ENCODE measurements at regions not wholly inside any gene's neighbourhood (a gene's known extent, or its start where the extent isn't known, plus 50 kb on each side); places are given as distances from the start of the nearest gene placed in this dataset.
"Not testable (repeated sequence)": the region's sequence is repeated elsewhere in the genome, so short reads cannot be mapped to it uniquely, and the experiment has no call there.

GRCh38 chr20:58583176-58583575 is 67.9 kb upstream of the STX16 start:
- ATAC-seq (peak in 1 of 2 donors; percentile 54), DNase-seq (peak; percentile 60)
- intact Hi-C loops (cut with DNase I), result no loop called here

GRCh38 chr20:58580474-58580835 is 65.3 kb upstream of the APCDD1L start:
- intact Hi-C loops (cut with DNase I), result no loop called here
- DNase-seq (no peak), ATAC-seq (no peak)

GRCh38 chr20:58579819-58580473 is 64.7 kb upstream of the APCDD1L start:
- no peak for ATAC-seq
- DNase-seq, result no peak
- intact Hi-C loops (cut with DNase I), result no loop called here

- intact Hi-C loops (cut with DNase I), result no loop called here
- ATAC-seq (no peak), DNase-seq (no peak)
Measured at GRCh38 chr20:58579069-58579818, 64.0 kb upstream of the APCDD1L start.

- intact Hi-C loops (cut with DNase I), result no loop called here
- DNase-seq (no peak), ATAC-seq (no peak)
Measured at GRCh38 chr20:58577871-58578598, 62.8 kb upstream of the APCDD1L start.

GRCh38 chr20:58577139-58577806 is 62.1 kb upstream of the APCDD1L start:
- no peak for ATAC-seq
- DNase-seq, result no peak
- intact Hi-C loops (cut with DNase I), result no loop called here

GRCh38 chr20:58576603-58576970 is 61.4 kb upstream of the APCDD1L start:
- ATAC-seq (no peak), DNase-seq (no peak)
- intact Hi-C loops (cut with DNase I), result no loop called here

GRCh38 chr20:58575776-58576602 is 60.8 kb upstream of the APCDD1L start:
- DNase-seq (no peak), ATAC-seq (no peak)
- intact Hi-C loops (cut with DNase I), result no loop called here

GRCh38 chr20:58574469-58574868 is 59.3 kb upstream of the APCDD1L start:
- intact Hi-C loops (cut with DNase I), result no loop called here
- no peak for DNase-seq
- ATAC-seq, result no peak

- no peak for DNase-seq
- no peak for ATAC-seq
- intact Hi-C loops (cut with DNase I), result no loop called here
Measured at GRCh38 chr20:58573986-58574385, 58.8 kb upstream of the APCDD1L start.

GRCh38 chr20:58573257-58573656 is 58.1 kb upstream of the APCDD1L start:
- intact Hi-C loops (cut with DNase I), result no loop called here
- DNase-seq, result no peak

GRCh38 chr20:58572428-58572763 is 57.2 kb upstream of the APCDD1L start:
- not testable (repeated sequence) for ATAC-seq

More at GRCh38 chr20:58573257-58573656, 58.1 kb upstream of the APCDD1L start:
- ATAC-seq, result no peak

GRCh38 chr20:58571693-58572427 is 56.7 kb upstream of the APCDD1L start:
- ATAC-seq, result no peak
- intact Hi-C loops (cut with DNase I), result no loop called here

More at GRCh38 chr20:58572428-58572763, 57.2 kb upstream of the APCDD1L start:
- intact Hi-C loops (cut with DNase I); DNase-seq: not testable (repeated sequence)

GRCh38 chr20:58571356-58571692 is 56.1 kb upstream of the APCDD1L start:
- intact Hi-C loops (cut with DNase I), result no loop called here
- ATAC-seq (no peak), DNase-seq (no peak)

More at GRCh38 chr20:58571693-58572427, 56.7 kb upstream of the APCDD1L start:
- DNase-seq, result no peak

- intact Hi-C loops (cut with DNase I), result no loop called here
- no peak for DNase-seq
- peak; percentile 55 to 83 for ATAC-seq
Measured at GRCh38 chr20:58570204-58570859, 55.1 kb upstream of the APCDD1L start.

- intact Hi-C loops (cut with DNase I), result no loop called here
- no peak for DNase-seq
- no peak for ATAC-seq
Measured at GRCh38 chr20:58569241-58570125, 54.3 kb upstream of the APCDD1L start.

Measured in left cardiac atrium (tissue), 4 donors.